HT-29 (cell line): ENCODE measurements at regions not wholly inside any gene's neighbourhood (a gene's known extent, or its start where the extent isn't known, plus 50 kb on each side); places are given as distances from the start of the nearest gene placed in this dataset.
"Not testable (repeated sequence)": the region's sequence is repeated elsewhere in the genome, so short reads cannot be mapped to it uniquely, and the experiment has no call there.

Experiments used
- DNase-seq: peaks from one replicate; pipeline ENCODE4 v3.0.0-alpha.2; 2015; ENCODE audit warnings: low spot score

- DNase-seq: no peak
Observed at GRCh38 chr11:86147004-86147403, 78.1 kb upstream of the PICALM start.

- peak; percentile 60 for DNase-seq
Observed at GRCh38 chr11:86145439-86146156, 76.7 kb upstream of the PICALM start.

- DNase-seq: no peak
Observed at GRCh38 chr11:86144846-86145245, 76.0 kb upstream of the PICALM start.

GRCh38 chr11:86144087-86144486, 75.2 kb upstream of the PICALM start:
- DNase-seq: not testable (repeated sequence)

- no peak for DNase-seq
Observed at GRCh38 chr11:86143087-86144030, 74.5 kb upstream of the PICALM start.

- DNase-seq: no peak
Observed at GRCh38 chr11:86142170-86142569, 73.3 kb upstream of the PICALM start.

GRCh38 chr11:86141727-86142126, 72.8 kb upstream of the PICALM start:
- DNase-seq: no peak

GRCh38 chr11:86140334-86140990, 71.6 kb upstream of the PICALM start:
- DNase-seq: no peak

GRCh38 chr11:86138958-86139357, 70.1 kb upstream of the PICALM start:
- DNase-seq: no peak

GRCh38 chr11:86136538-86136937, 67.7 kb upstream of the PICALM start:
- DNase-seq: no peak

- peak; percentile 19 for DNase-seq
Observed at GRCh38 chr11:86135319-86135714, 66.4 kb upstream of the PICALM start.

GRCh38 chr11:86134580-86135318, 65.9 kb upstream of the PICALM start:
- peak; percentile 84 for DNase-seq

- DNase-seq: no peak
Observed at GRCh38 chr11:86132667-86133249, 63.9 kb upstream of the PICALM start.

- no peak for DNase-seq
Observed at GRCh38 chr11:86129740-86130540, 61.1 kb upstream of the PICALM start.

- no peak for DNase-seq
Observed at GRCh38 chr11:86128914-86129313, 60.0 kb upstream of the PICALM start.

GRCh38 chr11:86126862-86127261, 58.0 kb upstream of the PICALM start:
- no peak for DNase-seq

- DNase-seq: no peak
Observed at GRCh38 chr11:86124251-86125233, 55.7 kb upstream of the PICALM start.

- no peak for DNase-seq
Observed at GRCh38 chr11:86122773-86123172, 53.9 kb upstream of the PICALM start.

GRCh38 chr11:86120807-86121206, 51.9 kb upstream of the PICALM start:
- DNase-seq: no peak
